ENCODE measurements at regions not wholly inside any gene's neighbourhood (a gene's known extent, or its start where the extent isn't known, plus 50 kb on each side); places are given as distances from the start of the nearest gene placed in this dataset.

GRCh38 chr5:44919560-44919959 is 110.8 kb downstream of the MRPS30 start:
- TF ChIP-seq, protein P1, sequence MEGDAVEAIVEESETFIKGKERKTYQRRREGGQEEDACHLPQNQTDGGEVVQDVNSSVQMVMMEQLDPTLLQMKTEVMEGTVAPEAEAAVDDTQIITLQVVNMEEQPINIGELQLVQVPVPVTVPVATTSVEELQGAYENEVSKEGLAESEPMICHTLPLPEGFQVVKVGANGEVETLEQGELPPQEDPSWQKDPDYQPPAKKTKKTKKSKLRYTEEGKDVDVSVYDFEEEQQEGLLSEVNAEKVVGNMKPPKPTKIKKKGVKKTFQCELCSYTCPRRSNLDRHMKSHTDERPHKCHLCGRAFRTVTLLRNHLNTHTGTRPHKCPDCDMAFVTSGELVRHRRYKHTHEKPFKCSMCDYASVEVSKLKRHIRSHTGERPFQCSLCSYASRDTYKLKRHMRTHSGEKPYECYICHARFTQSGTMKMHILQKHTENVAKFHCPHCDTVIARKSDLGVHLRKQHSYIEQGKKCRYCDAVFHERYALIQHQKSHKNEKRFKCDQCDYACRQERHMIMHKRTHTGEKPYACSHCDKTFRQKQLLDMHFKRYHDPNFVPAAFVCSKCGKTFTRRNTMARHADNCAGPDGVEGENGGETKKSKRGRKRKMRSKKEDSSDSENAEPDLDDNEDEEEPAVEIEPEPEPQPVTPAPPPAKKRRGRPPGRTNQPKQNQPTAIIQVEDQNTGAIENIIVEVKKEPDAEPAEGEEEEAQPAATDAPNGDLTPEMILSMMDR (IDR thresholded peaks at IDR 0.05; ENCODE audit: low read depth, low read length): no peak
- TF ChIP-seq EZH2phosphoT487 (IDR thresholded peaks at IDR 0.05; ENCODE audit: low read depth): no peak
